H7 (cell line): ENCODE measurements at regions not wholly inside any gene's neighbourhood (a gene's known extent, or its start where the extent isn't known, plus 50 kb on each side); places are given as distances from the start of the nearest gene placed in this dataset.
"Not testable (repeated sequence)": the region's sequence is repeated elsewhere in the genome, so short reads cannot be mapped to it uniquely, and the experiment has no call there.

Experiments used
- DNase-seq: peaks from one replicate; pipeline ENCODE4 v3.0.0; 2012
- H3K27me3 ChIP-seq: 2 replicates; pipeline ENCODE4 v1.6.0; 2011; ENCODE audit warnings: mild to moderate bottlenecking, low read length; ENCODE audit not compliant: control insufficient read depth, insufficient read depth
- H3K36me3 ChIP-seq: replicated peaks from 2 replicates; pipeline ENCODE4 v1.5.1; 2011; ENCODE audit warnings: low read length; ENCODE audit not compliant: control insufficient read depth, insufficient read depth
- H3K4me3 ChIP-seq: 2 replicates; pipeline ENCODE4 v1.5.1; 2011; ENCODE audit warnings: low read depth, mild to moderate bottlenecking, control low read depth, low read length, moderate library complexity; ENCODE audit not compliant: insufficient read depth

DNA sequence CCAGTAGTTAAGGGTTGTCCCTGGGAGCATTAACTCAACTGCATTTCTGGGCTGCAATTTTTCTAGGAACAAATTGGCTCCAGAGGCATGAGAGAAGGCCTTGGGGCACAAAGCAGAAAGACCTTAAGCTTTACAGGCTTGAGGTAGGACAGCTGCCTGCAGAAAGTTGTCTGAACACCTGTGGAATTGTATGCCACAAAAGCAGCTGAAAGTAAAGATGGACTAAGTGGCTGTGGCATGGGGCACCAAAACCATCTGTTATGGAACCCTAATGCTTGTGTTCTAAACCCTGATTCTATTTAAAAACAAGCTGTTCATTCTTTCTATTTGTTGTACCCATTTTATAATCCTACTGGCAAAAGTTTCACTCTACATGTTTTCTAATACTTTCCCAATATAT lies 515.2 kb downstream of the GLUD2 start:
- Histone ChIP-seq H3K27me3 (no peaks in the 10 kb centered on the region), H3K36me3 (no peaks in the 10 kb centered on the region)
- DNase-seq = no peak

DNA sequence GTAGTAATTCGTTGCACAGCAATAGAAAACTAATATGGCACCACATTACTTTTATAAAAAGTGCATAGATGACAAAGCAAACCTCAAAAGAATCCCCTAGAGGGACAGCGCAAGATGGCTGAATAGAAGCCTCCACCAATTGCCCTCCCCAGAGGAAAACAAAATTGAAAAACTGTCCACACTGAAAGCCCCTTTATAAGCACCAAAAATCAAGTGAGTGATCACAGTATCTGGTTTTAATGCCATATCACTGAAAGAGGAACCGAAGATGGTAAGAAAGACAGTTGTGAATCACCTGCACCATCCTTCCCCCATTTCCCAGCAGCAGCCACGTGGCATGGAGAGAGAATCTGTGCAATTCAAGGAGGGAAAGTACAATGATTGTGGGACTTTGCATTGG lies 522.2 kb downstream of the GLUD2 start:
- Histone ChIP-seq H3K4me3 (no peak overlapping the region), H3K27me3 (no peaks in the 10 kb centered on the region), H3K36me3 (no peaks in the 10 kb centered on the region)
- DNase-seq = no peak

More for the DNA sequence above, 515.2 kb downstream of the GLUD2 start:
- no peak overlapping the region for H3K4me3 ChIP-seq

DNA sequence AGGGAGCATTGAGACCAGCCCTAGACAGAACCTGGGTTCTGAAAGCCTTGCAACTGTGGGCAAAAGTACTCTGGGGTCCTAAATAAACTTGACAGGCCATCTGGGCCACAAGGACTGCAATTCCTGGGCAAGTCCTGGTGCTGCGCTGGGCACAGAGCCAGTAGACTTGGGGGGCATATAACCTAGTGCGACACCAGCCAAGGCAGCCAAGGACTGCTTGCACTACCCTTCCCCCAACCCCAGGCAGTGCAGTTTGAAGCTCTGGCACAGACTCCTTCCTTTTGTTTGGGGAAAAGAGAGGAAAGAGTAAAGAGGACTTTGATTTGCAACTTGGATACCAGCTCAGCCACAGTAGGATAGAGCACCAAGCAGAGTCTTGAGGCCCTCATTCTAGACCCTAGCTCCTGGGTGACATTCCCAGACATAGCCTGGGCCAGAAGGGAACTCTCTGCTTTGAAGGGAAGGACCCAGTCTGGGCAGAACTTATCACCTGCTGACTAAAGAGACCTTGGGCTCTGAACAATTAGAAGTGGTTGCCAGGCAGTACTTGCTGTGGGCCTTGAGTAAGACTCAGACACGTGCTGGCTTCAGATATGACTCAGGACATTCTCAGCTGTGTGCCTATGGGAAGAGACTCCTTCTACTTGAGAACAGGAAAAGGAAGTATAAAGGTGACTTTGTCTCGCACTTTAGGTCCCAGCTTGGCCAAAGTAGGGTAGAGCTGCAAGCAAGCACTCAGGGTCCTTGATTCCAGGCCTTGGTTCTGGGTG lies 522.8 kb downstream of the GLUD2 start:
- H3K27me3 ChIP-seq = no peaks in the 10 kb centered on the region
- H3K4me3 ChIP-seq = no peak overlapping the region

DNA sequence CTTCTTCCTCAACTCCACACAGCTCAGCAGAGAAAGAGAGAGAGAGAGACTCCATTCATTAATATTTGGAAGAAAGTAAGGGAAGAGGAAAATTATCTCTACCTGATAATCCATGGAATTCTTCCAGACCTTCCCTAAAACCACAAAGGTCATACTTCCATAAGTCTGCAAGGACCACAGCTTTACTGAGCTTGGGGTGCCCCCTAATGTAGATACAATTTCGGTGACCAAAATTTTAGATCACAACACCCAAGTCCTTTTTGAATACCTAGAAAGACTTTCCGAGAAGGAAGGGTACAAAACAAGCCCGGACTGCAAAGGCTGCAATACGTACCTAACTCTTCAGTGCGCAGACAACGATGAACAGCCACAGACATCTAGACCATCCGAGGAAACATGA lies 523.9 kb downstream of the GLUD2 start:
- DNase-seq = no peak
- H3K4me3 ChIP-seq = no peak overlapping the region
- H3K36me3 ChIP-seq = no peaks in the 10 kb centered on the region
- H3K27me3 ChIP-seq = no peaks in the 10 kb centered on the region

More for the DNA sequence above, 522.8 kb downstream of the GLUD2 start:
- no peaks in the 10 kb centered on the region for H3K36me3 ChIP-seq
- DNase-seq = no peak

DNA sequence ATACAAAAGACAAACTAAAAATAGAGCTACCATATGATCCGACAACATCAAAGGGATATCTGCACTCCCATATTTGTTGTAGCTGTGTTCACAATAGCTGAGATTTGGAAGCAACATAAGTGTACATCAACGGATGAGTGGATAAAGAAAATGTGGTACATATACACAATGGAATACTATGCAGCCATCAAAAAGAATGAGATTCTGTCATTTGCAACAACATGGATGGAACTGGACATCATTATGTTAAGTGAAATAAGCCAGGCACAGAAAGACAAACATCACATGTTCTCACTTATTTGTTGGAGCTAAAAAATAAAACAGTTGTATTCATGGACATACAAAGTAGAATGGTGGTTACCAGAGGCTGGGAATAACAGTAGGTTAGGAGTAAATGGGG lies 527.0 kb downstream of the GLUD2 start:
- not testable (repeated sequence) for DNase-seq, H3K36me3 ChIP-seq, H3K27me3 ChIP-seq, H3K4me3 ChIP-seq

DNA sequence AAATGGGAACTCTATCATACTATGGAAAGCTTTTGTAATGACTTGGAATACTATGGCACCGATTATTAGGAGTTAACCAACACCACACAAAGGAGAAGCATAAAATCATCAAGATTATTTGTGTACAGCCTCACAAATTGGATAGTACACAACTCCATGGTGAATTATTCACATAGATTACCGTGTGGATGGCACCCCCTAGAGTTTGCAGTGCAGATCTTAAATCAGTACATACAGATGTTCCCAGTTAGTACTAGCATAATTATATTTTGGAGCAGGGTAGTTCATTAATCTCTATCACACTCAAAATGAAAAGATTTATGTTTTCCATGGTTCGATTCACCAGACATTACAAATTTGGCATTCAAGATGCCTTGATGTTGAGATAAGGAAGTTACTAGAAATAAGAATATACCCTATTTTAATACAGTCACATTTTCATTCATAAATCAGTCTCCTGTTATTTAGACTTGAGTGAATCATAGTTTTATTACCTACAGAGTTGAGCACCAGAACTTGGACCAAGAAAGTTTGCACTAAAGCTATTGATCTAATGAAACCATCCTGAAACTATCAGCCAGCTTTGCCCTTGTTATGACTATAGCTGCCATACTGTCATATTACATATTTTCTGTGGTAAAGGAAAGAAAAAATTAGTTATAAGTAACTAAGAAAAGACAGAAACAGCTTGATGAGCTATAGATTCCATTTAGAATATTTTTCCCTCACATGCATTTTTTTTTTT lies 531.8 kb downstream of the GLUD2 start:
- no peaks in the 10 kb centered on the region; the same call in 1 of the 2 replicates for H3K27me3 ChIP-seq
- no peak for DNase-seq
- no peak overlapping the region for H3K4me3 ChIP-seq
- no peaks in the 10 kb centered on the region for H3K36me3 ChIP-seq

DNA sequence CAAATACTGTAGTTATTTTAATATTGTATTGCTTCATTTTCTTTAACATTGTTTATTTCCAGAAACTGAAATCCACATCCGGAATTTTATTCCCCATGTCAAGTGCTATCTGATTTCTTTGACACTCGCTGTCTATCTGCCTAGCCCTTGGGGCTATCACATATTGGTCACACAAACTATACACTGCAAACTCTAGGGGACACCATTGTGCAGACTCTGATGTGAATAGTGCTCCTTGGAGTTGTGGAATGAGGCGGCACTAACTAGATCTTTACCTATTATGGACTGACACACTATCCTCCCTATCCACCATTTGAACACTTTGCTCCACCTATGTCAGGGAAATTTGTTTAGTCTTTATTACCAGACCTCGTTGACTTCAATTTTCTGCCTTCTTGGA lies 534.5 kb downstream of the GLUD2 start:
- DNase-seq = no peak
- Histone ChIP-seq H3K4me3 (no peak overlapping the region), H3K27me3 (no peaks in the 10 kb centered on the region; the same call in 1 of the 2 replicates), H3K36me3 (no peaks in the 10 kb centered on the region)

DNA sequence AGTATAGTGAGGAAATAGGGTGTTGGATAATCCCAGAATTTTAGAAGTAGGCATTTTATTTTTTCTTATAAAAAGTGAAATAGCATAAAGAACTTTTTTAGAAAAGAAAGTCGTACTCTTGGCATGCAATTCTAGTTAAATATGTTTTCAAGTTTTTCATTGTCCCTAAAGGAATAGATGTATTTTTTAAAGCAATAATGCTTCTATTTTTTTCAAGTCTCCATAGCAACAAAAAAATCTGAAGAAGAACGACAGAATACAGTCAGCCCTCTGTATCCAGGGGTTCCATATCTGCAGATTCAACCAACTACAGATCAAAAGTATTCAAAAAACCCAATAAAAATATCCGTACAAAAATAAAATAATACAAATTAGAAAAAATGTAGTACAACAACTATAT lies 538.2 kb downstream of the GLUD2 start:
- no peaks in the 10 kb centered on the region for H3K36me3 ChIP-seq
- no peaks in the 10 kb centered on the region for H3K27me3 ChIP-seq
- H3K4me3 ChIP-seq = no peak overlapping the region
- no peak for DNase-seq

DNA sequence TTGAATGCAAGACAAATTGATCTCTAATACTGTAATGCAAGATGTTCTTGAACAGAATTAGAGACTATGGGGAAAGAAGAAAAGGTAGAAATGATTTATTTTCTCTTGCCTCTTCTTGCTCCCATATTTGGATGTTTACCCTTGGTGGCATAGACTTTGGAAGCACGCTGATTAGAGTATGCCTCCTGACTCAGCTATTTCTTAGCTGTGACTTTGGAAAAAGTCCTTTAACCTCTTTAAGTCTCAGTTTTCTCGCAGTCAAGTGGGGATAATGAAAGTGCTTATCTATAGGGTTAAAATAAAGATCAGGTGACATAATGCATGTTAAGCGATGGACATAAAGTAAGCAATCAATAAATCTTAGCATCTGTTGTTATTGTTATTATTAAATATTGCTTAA lies 545.5 kb downstream of the GLUD2 start:
- H3K4me3 ChIP-seq = no peak overlapping the region
- no peaks in the 10 kb centered on the region for H3K36me3 ChIP-seq
- no peaks in the 10 kb centered on the region for H3K27me3 ChIP-seq
- no peak for DNase-seq

DNA sequence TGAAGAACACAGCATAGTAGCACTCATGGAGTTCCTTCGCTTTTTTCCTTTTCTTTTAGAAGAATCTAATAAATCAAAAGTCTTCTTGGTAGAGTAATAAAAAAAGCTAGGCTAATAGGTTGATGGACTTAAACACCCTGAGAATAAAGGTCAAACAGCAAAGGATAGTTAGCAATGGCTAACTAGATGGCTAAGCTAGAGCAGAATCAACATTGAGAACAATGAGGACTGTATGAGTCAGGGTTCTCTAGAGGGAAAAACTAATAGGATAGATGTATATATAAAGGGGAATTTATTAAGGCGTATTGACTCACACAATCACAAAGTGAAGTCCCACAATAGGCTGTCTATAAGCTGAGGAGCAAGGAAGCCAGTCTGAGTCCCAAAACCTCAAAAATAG lies 550.9 kb downstream of the GLUD2 start:
- H3K36me3 ChIP-seq = no peaks in the 10 kb centered on the region
- no peaks in the 10 kb centered on the region for H3K27me3 ChIP-seq
- DNase-seq = no peak
- no peak overlapping the region for H3K4me3 ChIP-seq

DNA sequence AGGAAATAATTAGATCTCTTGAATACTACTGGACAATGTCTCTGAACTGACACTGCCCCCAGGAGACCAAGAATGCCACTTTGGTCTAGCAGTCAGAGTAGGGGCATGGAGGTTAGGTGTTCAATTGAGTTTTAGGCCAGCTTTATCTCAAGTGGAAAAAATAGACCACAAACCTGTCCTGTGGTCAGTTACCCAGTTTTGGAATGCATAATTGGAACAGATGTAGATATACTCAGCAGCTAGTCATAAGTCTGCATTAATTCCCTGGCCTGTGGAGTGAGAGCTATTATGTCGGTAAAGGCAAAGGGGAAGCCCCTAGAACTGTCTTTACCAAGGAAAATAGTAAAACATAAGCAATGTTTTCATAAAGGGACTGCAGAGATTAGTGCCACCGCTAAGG lies 587.7 kb downstream of the GLUD2 start:
- no peak for DNase-seq
- no peaks in the 10 kb centered on the region for H3K27me3 ChIP-seq
- H3K36me3 ChIP-seq = no peaks in the 10 kb centered on the region
- H3K4me3 ChIP-seq = no peak overlapping the region

DNA sequence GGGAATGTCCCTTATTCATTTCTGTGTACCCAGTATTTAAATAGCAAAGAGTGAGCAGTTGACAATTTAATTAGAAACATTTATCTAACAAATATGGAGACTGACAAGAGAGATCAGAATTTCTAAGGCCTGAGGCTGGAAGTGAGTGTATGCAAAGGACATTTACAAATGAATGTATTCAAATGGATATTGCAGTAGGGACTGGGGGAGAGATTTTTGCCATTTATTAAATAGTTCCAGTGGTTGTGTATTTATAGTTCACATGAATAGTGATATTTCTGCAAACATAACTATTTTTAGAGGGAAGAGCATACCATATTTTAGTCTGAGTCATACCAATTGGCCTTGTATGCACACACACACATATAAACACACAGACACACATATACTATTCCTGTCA lies 592.4 kb downstream of the GLUD2 start:
- no peak for DNase-seq
- no peaks in the 10 kb centered on the region for H3K27me3 ChIP-seq
- no peaks in the 10 kb centered on the region for H3K36me3 ChIP-seq
- H3K4me3 ChIP-seq = no peak overlapping the region

DNA sequence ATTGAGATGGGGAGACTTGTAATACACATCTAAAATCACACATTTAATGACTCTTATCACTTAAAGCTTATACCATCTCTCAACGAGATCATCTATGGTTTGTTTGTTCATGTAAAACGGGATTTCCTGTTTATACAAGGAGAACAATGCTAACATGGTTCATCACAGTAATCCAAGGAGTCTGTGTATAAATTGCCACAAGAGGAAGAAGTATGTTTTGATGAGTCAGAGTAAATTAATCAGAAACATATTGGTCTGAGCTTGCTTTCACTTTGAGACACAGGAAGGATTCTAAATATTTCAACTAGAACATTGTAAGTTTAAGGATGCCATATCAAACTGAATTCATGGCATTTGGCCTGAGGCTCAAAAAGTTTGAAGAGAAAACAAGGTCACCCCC lies 594.1 kb downstream of the GLUD2 start:
- H3K4me3 ChIP-seq = no peak overlapping the region
- no peaks in the 10 kb centered on the region for H3K36me3 ChIP-seq
- DNase-seq = no peak
- no peaks in the 10 kb centered on the region for H3K27me3 ChIP-seq

DNA sequence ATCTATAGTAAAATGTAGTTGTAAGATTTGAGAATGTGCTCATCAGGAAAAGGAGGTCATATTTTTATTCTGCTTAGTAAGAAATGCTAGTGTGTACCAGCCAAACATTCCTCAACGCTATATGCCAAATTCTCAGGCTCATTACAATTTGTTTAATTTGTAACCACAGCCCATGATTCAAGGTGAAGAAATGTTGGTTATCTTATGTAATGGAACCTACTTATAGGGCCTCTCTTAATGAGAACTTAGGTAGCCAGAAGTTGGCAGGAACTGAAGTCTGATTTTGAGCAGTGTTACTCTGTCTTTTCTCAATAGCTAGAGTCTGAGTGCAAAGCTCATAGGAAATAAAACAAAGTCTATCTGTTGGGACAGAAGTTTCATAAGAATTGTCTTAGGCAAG lies 595.0 kb downstream of the GLUD2 start:
- H3K4me3 ChIP-seq = no peak overlapping the region
- no peak for DNase-seq
- no peaks in the 10 kb centered on the region for H3K27me3 ChIP-seq
- H3K36me3 ChIP-seq = no peaks in the 10 kb centered on the region

DNA sequence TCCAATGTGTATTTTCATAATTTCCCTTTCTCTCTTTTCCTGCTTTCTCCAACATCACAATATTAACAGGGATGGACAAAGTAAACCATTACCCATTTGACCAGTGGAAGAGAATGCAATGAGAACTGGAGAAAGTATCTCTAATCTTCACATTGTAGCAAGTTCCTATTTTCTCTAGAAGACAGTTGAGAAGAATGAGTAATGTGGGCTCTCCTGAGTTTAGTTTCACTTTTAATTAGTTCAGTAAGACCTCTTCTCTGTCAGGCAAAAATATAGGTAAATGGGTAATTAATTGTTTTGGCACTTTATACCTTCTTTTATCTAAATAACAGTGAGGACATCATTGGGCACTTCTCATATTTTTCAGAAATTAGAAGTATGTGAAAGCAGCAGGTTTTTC lies 602.0 kb downstream of the GLUD2 start:
- Histone ChIP-seq H3K4me3 (no peak overlapping the region), H3K27me3 (no peaks in the 10 kb centered on the region), H3K36me3 (no peaks in the 10 kb centered on the region)
- no peak for DNase-seq
